ENCODE measurements at regions not wholly inside any gene's neighbourhood (a gene's known extent, or its start where the extent isn't known, plus 50 kb on each side); places are given as distances from the start of the nearest gene placed in this dataset.

- Histone ChIP-seq H3K27me3 (ENCODE audit: insufficient read depth, low read length, poor library complexity, severe bottlenecking) (no peaks in the 10 kb centered on the region), H3K4me3 (ENCODE audit: low read length) (no peak overlapping the region), H3K36me3 (ENCODE audit: insufficient read depth, low read length) (no peaks in the 10 kb centered on the region), H3K9me3 (ENCODE audit: low read length) (no peaks in the 10 kb centered on the region), H3K27ac (ENCODE audit: low read depth, low read length) (no peak overlapping the region), H3K4me1 (ENCODE audit: insufficient read depth, low read length) (no peaks in the 10 kb centered on the region)
- ChIA-PET POLR2A (no interaction called here), CTCF (no interaction called here)
- peaks cover 15 to 43% (median 21%) of the 10 kb centered on the region in 5 donors for H3K9me3 Mint-ChIP-seq
- H3K36me3 Mint-ChIP-seq, result no peaks in the 10 kb centered on the region
- no peak for DNase-seq
- H3K27ac Mint-ChIP-seq, result no peak overlapping the region
- H3K4me3 Mint-ChIP-seq, result no peak overlapping the region
- H3K4me1 Mint-ChIP-seq, result no peaks in the 10 kb centered on the region
- H3K27me3 Mint-ChIP-seq, result no peaks in the 10 kb centered on the region
These were observed 220.7 kb upstream of the NETO1 start for GRCh38 chr18:73088445-73088844.

- CTCF ChIA-PET, result no interaction called here
- Mint-ChIP-seq H3K27me3 (no peaks in the 10 kb centered on the region), H3K36me3 (no peaks in the 10 kb centered on the region), H3K4me3 (no peak overlapping the region), H3K4me1 (no peaks in the 10 kb centered on the region), H3K9me3 (peaks cover 10 to 40% (median 19%) of the 10 kb centered on the region in 5 donors), H3K27ac (no peak overlapping the region)
- DNase-seq, result no peak
- Histone ChIP-seq H3K4me3 (ENCODE audit: low read length) (no peak overlapping the region), H3K4me1 (ENCODE audit: insufficient read depth, low read length) (no peaks in the 10 kb centered on the region), H3K27me3 (ENCODE audit: insufficient read depth, low read length, poor library complexity, severe bottlenecking) (no peaks in the 10 kb centered on the region), H3K9me3 (ENCODE audit: low read length) (no peaks in the 10 kb centered on the region), H3K36me3 (ENCODE audit: insufficient read depth, low read length) (no peaks in the 10 kb centered on the region), H3K27ac (ENCODE audit: low read depth, low read length) (no peak overlapping the region)
- POLR2A ChIA-PET, result no interaction called here
These were observed 219.6 kb upstream of the NETO1 start for GRCh38 chr18:73087282-73087977.

- CTCF ChIA-PET, result no interaction called here
- Mint-ChIP-seq H3K4me1 (no peaks in the 10 kb centered on the region), H3K4me3 (no peak overlapping the region), H3K9me3 (peaks cover 2 to 41% (median 4%) of the 10 kb centered on the region in 5 donors), H3K36me3 (no peaks in the 10 kb centered on the region), H3K27me3 (no peaks in the 10 kb centered on the region), H3K27ac (no peak overlapping the region)
- H3K4me3 ChIP-seq (ENCODE audit: low read length), result no peak overlapping the region
- no peak overlapping the region for H3K27ac ChIP-seq (ENCODE audit: low read depth, low read length)
- DNase-seq, result no peak
- no peaks in the 10 kb centered on the region for H3K27me3 ChIP-seq (ENCODE audit: insufficient read depth, low read length, poor library complexity, severe bottlenecking)
- no peaks in the 10 kb centered on the region for H3K9me3 ChIP-seq (ENCODE audit: low read length)
- no peaks in the 10 kb centered on the region for H3K36me3 ChIP-seq (ENCODE audit: insufficient read depth, low read length)
- POLR2A ChIA-PET, result no interaction called here
- no peaks in the 10 kb centered on the region for H3K4me1 ChIP-seq (ENCODE audit: insufficient read depth, low read length)
These were observed 212.1 kb upstream of the NETO1 start for GRCh38 chr18:73079920-73080319.

GRCh38 chr18:73060666-73061288 is 193.0 kb upstream of the NETO1 start:
- H3K4me1 ChIP-seq (ENCODE audit: insufficient read depth, low read length), result no peaks in the 10 kb centered on the region

GRCh38 chr18:73059280-73059679 is 191.5 kb upstream of the NETO1 start:
- H3K9me3 ChIP-seq (ENCODE audit: low read length), result no peaks in the 10 kb centered on the region
- no peaks in the 10 kb centered on the region for H3K4me1 Mint-ChIP-seq
- no peak overlapping the region for H3K4me3 Mint-ChIP-seq
- no peaks in the 10 kb centered on the region for H3K36me3 Mint-ChIP-seq
- H3K4me1 ChIP-seq (ENCODE audit: insufficient read depth, low read length), result no peaks in the 10 kb centered on the region
- H3K36me3 ChIP-seq (ENCODE audit: insufficient read depth, low read length), result no peaks in the 10 kb centered on the region
- POLR2A ChIA-PET, result no interaction called here
- DNase-seq, result no peak
- no peak overlapping the region for H3K27ac Mint-ChIP-seq
- peaks cover 2 to 16% (median 10%) of the 10 kb centered on the region in 5 donors for H3K9me3 Mint-ChIP-seq
- H3K27ac ChIP-seq (ENCODE audit: low read depth, low read length), result no peak overlapping the region
- CTCF ChIA-PET, result no interaction called here
- H3K4me3 ChIP-seq (ENCODE audit: low read length), result no peak overlapping the region
- no peaks in the 10 kb centered on the region for H3K27me3 ChIP-seq (ENCODE audit: insufficient read depth, low read length, poor library complexity, severe bottlenecking)
- no peaks in the 10 kb centered on the region for H3K27me3 Mint-ChIP-seq

More at GRCh38 chr18:73060666-73061288, 193.0 kb upstream of the NETO1 start:
- no peak overlapping the region for H3K27ac Mint-ChIP-seq
- H3K27ac ChIP-seq (ENCODE audit: low read depth, low read length), result no peak overlapping the region
- ChIA-PET POLR2A (no interaction called here), CTCF (no interaction called here)
- no peaks in the 10 kb centered on the region for H3K4me1 Mint-ChIP-seq
- H3K9me3 ChIP-seq (ENCODE audit: low read length), result no peaks in the 10 kb centered on the region
- no peak overlapping the region for H3K4me3 Mint-ChIP-seq
- no peak for DNase-seq
- no peaks in the 10 kb centered on the region for H3K36me3 ChIP-seq (ENCODE audit: insufficient read depth, low read length)
- no peak overlapping the region for H3K4me3 ChIP-seq (ENCODE audit: low read length)
- peaks cover 2 to 16% (median 8%) of the 10 kb centered on the region in 5 donors for H3K9me3 Mint-ChIP-seq
- no peaks in the 10 kb centered on the region for H3K36me3 Mint-ChIP-seq
- no peaks in the 10 kb centered on the region for H3K27me3 ChIP-seq (ENCODE audit: insufficient read depth, low read length, poor library complexity, severe bottlenecking)
- no peaks in the 10 kb centered on the region for H3K27me3 Mint-ChIP-seq

GRCh38 chr18:73047688-73048087 is 179.9 kb upstream of the NETO1 start:
- Mint-ChIP-seq H3K36me3 (peaks cover 0 to 2% (median 0%) of the 10 kb centered on the region in 3 donors), H3K27ac (no peak overlapping the region), H3K9me3 (peaks cover 11 to 21% (median 12%) of the 10 kb centered on the region in 5 donors), H3K4me1 (no peaks in the 10 kb centered on the region), H3K4me3 (no peak overlapping the region), H3K27me3 (peaks cover 0 to 2% of the 10 kb centered on the region in 2 donors)
- H3K27me3 ChIP-seq (ENCODE audit: insufficient read depth, low read length, poor library complexity, severe bottlenecking), result no peaks in the 10 kb centered on the region
- no peak for DNase-seq
- no peak overlapping the region for H3K27ac ChIP-seq (ENCODE audit: low read depth, low read length)
- ChIA-PET POLR2A (no interaction called here), CTCF (no interaction called here)
- no peaks in the 10 kb centered on the region for H3K9me3 ChIP-seq (ENCODE audit: low read length)
- H3K4me1 ChIP-seq (ENCODE audit: insufficient read depth, low read length), result no peaks in the 10 kb centered on the region
- no peaks in the 10 kb centered on the region for H3K36me3 ChIP-seq (ENCODE audit: insufficient read depth, low read length)
- no peak overlapping the region for H3K4me3 ChIP-seq (ENCODE audit: low read length)

- no peak overlapping the region for H3K27ac Mint-ChIP-seq
- ChIA-PET POLR2A (no interaction called here), CTCF (no interaction called here)
- Histone ChIP-seq H3K9me3 (ENCODE audit: low read length) (no peaks in the 10 kb centered on the region), H3K4me3 (ENCODE audit: low read length) (no peak overlapping the region), H3K4me1 (ENCODE audit: insufficient read depth, low read length) (no peaks in the 10 kb centered on the region), H3K27me3 (ENCODE audit: insufficient read depth, low read length, poor library complexity, severe bottlenecking) (no peaks in the 10 kb centered on the region), H3K27ac (ENCODE audit: low read depth, low read length) (no peak overlapping the region), H3K36me3 (ENCODE audit: insufficient read depth, low read length) (no peaks in the 10 kb centered on the region)
- no peaks in the 10 kb centered on the region for H3K4me1 Mint-ChIP-seq
- no peak overlapping the region for H3K4me3 Mint-ChIP-seq
- peaks cover 5 to 26% (median 12%) of the 10 kb centered on the region in 5 donors for H3K9me3 Mint-ChIP-seq
- peaks cover 0 to 2% (median 0%) of the 10 kb centered on the region in 3 donors for H3K36me3 Mint-ChIP-seq
- no peak for DNase-seq
- H3K27me3 Mint-ChIP-seq, result peaks cover 0 to 2% of the 10 kb centered on the region in 2 donors
These were observed 177.2 kb upstream of the NETO1 start for GRCh38 chr18:73045037-73045436.

GRCh38 chr18:73043611-73044010 is 175.8 kb upstream of the NETO1 start:
- H3K27me3 ChIP-seq (ENCODE audit: insufficient read depth, low read length, poor library complexity, severe bottlenecking), result no peaks in the 10 kb centered on the region
- H3K4me1 ChIP-seq (ENCODE audit: insufficient read depth, low read length), result no peaks in the 10 kb centered on the region
- H3K9me3 ChIP-seq (ENCODE audit: low read length), result no peaks in the 10 kb centered on the region
- H3K27ac ChIP-seq (ENCODE audit: low read depth, low read length), result no peak overlapping the region
- H3K4me1 Mint-ChIP-seq, result no peaks in the 10 kb centered on the region
- ChIA-PET CTCF (no interaction called here), POLR2A (no interaction called here)
- H3K27me3 Mint-ChIP-seq, result peaks cover 0 to 2% of the 10 kb centered on the region in 2 donors
- H3K36me3 Mint-ChIP-seq, result peaks cover 0 to 2% (median 0%) of the 10 kb centered on the region in 3 donors
- no peaks in the 10 kb centered on the region for H3K36me3 ChIP-seq (ENCODE audit: insufficient read depth, low read length)
- no peak overlapping the region for H3K4me3 Mint-ChIP-seq
- no peak overlapping the region for H3K27ac Mint-ChIP-seq
- DNase-seq, result no peak
- H3K9me3 Mint-ChIP-seq, result peaks cover 9 to 32% (median 17%) of the 10 kb centered on the region in 5 donors
- H3K4me3 ChIP-seq (ENCODE audit: low read length), result no peak overlapping the region
